GM12892 (cell line): ENCODE measurements at regions not wholly inside any gene's neighbourhood (a gene's known extent, or its start where the extent isn't known, plus 50 kb on each side); places are given as distances from the start of the nearest gene placed in this dataset.

Source experiments
- POLR2A ChIP-seq: IDR thresholded peaks from 2 replicates; pipeline ENCODE4 v1.6.1; 2011; ENCODE audit warnings: low read depth, low read length, control low read depth
- POLR2AphosphoS5 ChIP-seq: IDR thresholded peaks from 2 replicates; pipeline ENCODE4 v1.6.1; 2011; ENCODE audit warnings: low read depth, low read length, control low read depth

GRCh38 chr10:78900715-78901430 is 167.9 kb upstream of the ZMIZ1 start:
- no peak for TF ChIP-seq POLR2A
- TF ChIP-seq POLR2AphosphoS5 = no peak
